Kidney tubule cell (primary cell): ENCODE measurements at regions not wholly inside any gene's neighbourhood (a gene's known extent, or its start where the extent isn't known, plus 50 kb on each side); places are given as distances from the start of the nearest gene placed in this dataset.
"Not testable (repeated sequence)": the region's sequence is repeated elsewhere in the genome, so short reads cannot be mapped to it uniquely, and the experiment has no call there.

ENCODE experiments used
- DNase-seq: peaks from one replicate; pipeline ENCODE4 v3.0.0-alpha.2; 2018; ENCODE audit warnings: low spot score

GRCh38 chr2:55811048-55811447 is 112.5 kb downstream of the EFEMP1 start:
- no peak for DNase-seq

GRCh38 chr2:55810622-55811020 is 113.0 kb downstream of the EFEMP1 start:
- no peak for DNase-seq

GRCh38 chr2:55809875-55810621 is 113.5 kb downstream of the EFEMP1 start:
- DNase-seq, result no peak

GRCh38 chr2:55807900-55808299 is 114.3 kb upstream of the PNPT1 start:
- no peak for DNase-seq

GRCh38 chr2:55805686-55806085 is 112.0 kb upstream of the PNPT1 start:
- no peak for DNase-seq

GRCh38 chr2:55804535-55804934 is 110.9 kb upstream of the PNPT1 start:
- no peak for DNase-seq

- DNase-seq, result no peak
These were observed 108.4 kb upstream of the PNPT1 start for GRCh38 chr2:55802067-55802466.

GRCh38 chr2:55801436-55801835 is 107.8 kb upstream of the PNPT1 start:
- no peak for DNase-seq

GRCh38 chr2:55799624-55800023 is 106.0 kb upstream of the PNPT1 start:
- DNase-seq, result not testable (repeated sequence)

- DNase-seq, result no peak
These were observed 102.5 kb upstream of the PNPT1 start for GRCh38 chr2:55796121-55796520.

- DNase-seq, result not testable (repeated sequence)
These were observed 100.0 kb upstream of the PNPT1 start for GRCh38 chr2:55793602-55794001.

GRCh38 chr2:55786280-55786679 is 92.6 kb upstream of the PNPT1 start:
- DNase-seq, result no peak

GRCh38 chr2:55783751-55784150 is 90.1 kb upstream of the PNPT1 start:
- DNase-seq, result not testable (repeated sequence)

GRCh38 chr2:55782528-55783173 is 89.0 kb upstream of the PNPT1 start:
- peak; percentile 39 for DNase-seq

- no peak for DNase-seq
These were observed 87.9 kb upstream of the PNPT1 start for GRCh38 chr2:55781542-55781941.

- DNase-seq, result no peak
These were observed 87.1 kb upstream of the PNPT1 start for GRCh38 chr2:55780697-55781096.

GRCh38 chr2:55779459-55780421 is 86.1 kb upstream of the PNPT1 start:
- peak; percentile 93 for DNase-seq

GRCh38 chr2:55776966-55777365 is 83.3 kb upstream of the PNPT1 start:
- DNase-seq, result no peak

GRCh38 chr2:55776479-55776878 is 82.8 kb upstream of the PNPT1 start:
- DNase-seq, result no peak

- no peak for DNase-seq
These were observed 82.2 kb upstream of the PNPT1 start for GRCh38 chr2:55775828-55776227.

- not testable (repeated sequence) for DNase-seq
These were observed 80.0 kb upstream of the PNPT1 start for GRCh38 chr2:55773651-55774050.
